ENCODE measurements at regions not wholly inside any gene's neighbourhood (a gene's known extent, or its start where the extent isn't known, plus 50 kb on each side); places are given as distances from the start of the nearest gene placed in this dataset.

DNA sequence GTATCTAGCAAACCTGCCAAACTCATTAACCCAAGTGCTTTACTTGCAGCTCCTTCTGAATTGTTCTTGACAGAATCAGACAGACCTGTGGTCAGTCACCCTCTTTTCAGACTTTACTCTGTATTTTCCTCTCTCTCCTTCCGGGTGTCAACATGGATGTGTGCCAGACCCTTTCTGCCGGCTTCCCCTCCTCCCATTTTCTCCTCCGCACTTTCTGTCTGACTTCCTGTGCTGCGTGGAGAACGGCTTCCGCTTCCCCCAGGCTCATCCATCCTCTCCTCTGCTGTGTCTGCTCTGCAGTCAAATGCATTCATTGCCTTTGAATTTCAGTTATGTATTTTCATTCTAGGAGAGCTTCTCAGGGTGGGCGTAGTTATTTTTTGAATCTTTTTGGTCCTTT, 53.3 kb upstream of the LRPAP1 start:
- peak; percentile 37 for DNase-seq

DNA sequence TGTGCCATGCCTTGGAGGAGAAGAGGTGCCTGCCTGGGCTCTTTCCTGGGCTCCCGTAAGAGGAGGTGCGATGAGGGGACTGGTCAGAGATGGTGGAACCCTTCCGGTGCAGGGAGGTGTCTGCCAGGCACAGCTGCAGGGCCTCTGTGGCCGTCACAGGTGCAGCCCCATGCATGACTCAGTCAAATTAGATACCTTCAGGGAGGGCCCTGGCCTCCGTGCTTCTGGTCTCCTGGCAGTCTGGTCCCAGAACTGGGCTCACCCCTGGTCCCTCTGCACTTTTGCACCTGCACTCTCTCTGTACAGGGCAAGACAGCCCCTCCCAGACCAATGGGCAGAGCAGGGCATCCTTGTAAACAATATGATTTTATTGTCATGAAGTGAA, 49.9 kb upstream of the LRPAP1 start:
- no peak for DNase-seq
